MM.1S (cell line): ENCODE measurements at regions not wholly inside any gene's neighbourhood (a gene's known extent, or its start where the extent isn't known, plus 50 kb on each side); places are given as distances from the start of the nearest gene placed in this dataset.

Source experiments
- DNase-seq: peaks from one replicate; pipeline ENCODE4 v3.0.0-alpha.2; 2015
- H2AFZ ChIP-seq: fragments of 300-600 bp; sonication (generic); 2 replicates; pipeline ENCODE4 v1.6.0; 2016; ENCODE audit warnings: antibody characterized with exemption, low read length
- H3F3A ChIP-seq: fragments of 300-600 bp; sonication (generic); 2 replicates; pipeline ENCODE4 v1.6.1; 2016; ENCODE audit warnings: mild to moderate bottlenecking, antibody characterized with exemption, low read length, moderate library complexity, mixed read lengths; ENCODE audit not compliant: insufficient read depth
- H3K27ac ChIP-seq: fragments of 300-600 bp; sonication (generic); 2 replicates; pipeline ENCODE4 v1.5.1; 2016; ENCODE audit warnings: mild to moderate bottlenecking, low read length
- H3K27me3 ChIP-seq: fragments of 300-600 bp; sonication (generic); replicated peaks from 2 replicates; pipeline ENCODE4 v1.6.0; 2016; ENCODE audit warnings: low read length; ENCODE audit not compliant: insufficient read depth
- H3K36me3 ChIP-seq: fragments of 300-600 bp; sonication (generic); replicated peaks from 2 replicates; pipeline ENCODE4 v1.6.1; 2016; ENCODE audit warnings: mild to moderate bottlenecking, low read length, mixed read lengths; ENCODE audit not compliant: insufficient read depth
- H3K4me1 ChIP-seq: fragments of 300-600 bp; sonication (generic); 2 replicates; pipeline ENCODE4 v1.6.1; 2016; ENCODE audit warnings: low read length, mixed read lengths
- H3K4me2 ChIP-seq: fragments of 300-600 bp; sonication (generic); 2 replicates; pipeline ENCODE4 v1.6.0; 2016; ENCODE audit warnings: low read depth, low read length
- H3K4me3 ChIP-seq: fragments of 300-600 bp; sonication (generic); 2 replicates; pipeline ENCODE4 v1.5.1; 2016; ENCODE audit warnings: low read length, mixed read lengths
- H3K79me2 ChIP-seq: fragments of 300-600 bp; sonication (generic); 2 replicates; pipeline ENCODE4 v1.6.1; 2016; ENCODE audit warnings: mixed run types, low read length, mixed read lengths
- H3K9ac ChIP-seq: fragments of 300-600 bp; sonication (generic); 2 replicates; pipeline ENCODE4 v1.6.1; 2016; ENCODE audit warnings: low read length, mixed read lengths
- H3K9me2 ChIP-seq: fragments of 300-600 bp; sonication (generic); replicated peaks from 2 replicates; pipeline ENCODE4 v1.6.1; 2016; ENCODE audit warnings: mild to moderate bottlenecking, low read length, mixed read lengths; ENCODE audit not compliant: insufficient read depth
- H3K9me3 ChIP-seq: fragments of 300-600 bp; sonication (generic); replicated peaks from 2 replicates; pipeline ENCODE4 v1.6.1; 2016; ENCODE audit warnings: mild to moderate bottlenecking, low read length, mixed read lengths; ENCODE audit not compliant: insufficient read depth
- H4K20me1 ChIP-seq: fragments of 300-600 bp; sonication (generic); 2 replicates; pipeline ENCODE4 v1.6.1; 2016; ENCODE audit warnings: mild to moderate bottlenecking, low read length, moderate library complexity, mixed read lengths; ENCODE audit not compliant: insufficient read depth
- EZH2 ChIP-seq: fragments of 300-600 bp; sonication (generic); optimal IDR thresholded peaks from 2 replicates; pipeline ENCODE3; 2017; ENCODE audit warnings: low read depth, mild to moderate bottlenecking, antibody characterized with exemption, low read length, mixed read lengths
- EZH2phosphoT487 ChIP-seq: fragments of 300-600 bp; sonication (generic); IDR thresholded peaks from 2 replicates; pipeline ENCODE4 v1.6.1; 2018; ENCODE audit warnings: antibody characterized with exemption, low read length
- TF ChIP-seq, protein P1 (sequence below): fragments of 300-600 bp; sonication (generic); IDR thresholded peaks from 2 replicates; pipeline ENCODE4 v1.5.1; 2016; ENCODE audit warnings: antibody characterized with exemption, low read length, mixed read lengths

DNA sequence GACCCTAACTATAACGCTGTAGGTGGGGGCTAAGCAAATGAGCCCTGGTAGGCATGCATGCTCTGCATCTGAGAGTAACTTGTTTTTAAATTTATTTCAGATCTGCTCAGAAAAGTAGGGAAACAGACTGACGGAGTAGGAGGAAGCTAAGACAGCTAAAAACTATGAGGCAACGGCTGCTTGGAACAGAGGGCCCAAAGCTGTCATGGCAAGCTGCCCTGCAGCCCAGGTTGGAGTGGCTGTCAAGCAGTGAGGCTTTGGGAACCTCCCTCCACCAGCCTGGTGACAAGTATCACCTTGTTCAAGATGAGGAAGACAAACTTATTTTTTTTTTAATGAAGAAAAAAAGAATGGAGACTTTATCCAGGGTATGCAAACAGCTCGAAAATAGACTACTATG lies 439.8 kb downstream of the NLGN4X start:
- H3K79me2 ChIP-seq: no peaks in the 10 kb centered on the region
- H3K9ac ChIP-seq: no peak overlapping the region
- DNase-seq: no peak
- no peaks in the 10 kb centered on the region for H3K9me2 ChIP-seq
- H3K4me2 ChIP-seq: no peak overlapping the region
- H4K20me1 ChIP-seq: no peaks in the 10 kb centered on the region
- H3K9me3 ChIP-seq: no peaks in the 10 kb centered on the region
- H2AFZ ChIP-seq: no peak overlapping the region
- H3K4me1 ChIP-seq: no peaks in the 10 kb centered on the region
- H3F3A ChIP-seq: no peaks in the 10 kb centered on the region
- H3K27ac ChIP-seq: no peak overlapping the region
- TF ChIP-seq, protein P1, sequence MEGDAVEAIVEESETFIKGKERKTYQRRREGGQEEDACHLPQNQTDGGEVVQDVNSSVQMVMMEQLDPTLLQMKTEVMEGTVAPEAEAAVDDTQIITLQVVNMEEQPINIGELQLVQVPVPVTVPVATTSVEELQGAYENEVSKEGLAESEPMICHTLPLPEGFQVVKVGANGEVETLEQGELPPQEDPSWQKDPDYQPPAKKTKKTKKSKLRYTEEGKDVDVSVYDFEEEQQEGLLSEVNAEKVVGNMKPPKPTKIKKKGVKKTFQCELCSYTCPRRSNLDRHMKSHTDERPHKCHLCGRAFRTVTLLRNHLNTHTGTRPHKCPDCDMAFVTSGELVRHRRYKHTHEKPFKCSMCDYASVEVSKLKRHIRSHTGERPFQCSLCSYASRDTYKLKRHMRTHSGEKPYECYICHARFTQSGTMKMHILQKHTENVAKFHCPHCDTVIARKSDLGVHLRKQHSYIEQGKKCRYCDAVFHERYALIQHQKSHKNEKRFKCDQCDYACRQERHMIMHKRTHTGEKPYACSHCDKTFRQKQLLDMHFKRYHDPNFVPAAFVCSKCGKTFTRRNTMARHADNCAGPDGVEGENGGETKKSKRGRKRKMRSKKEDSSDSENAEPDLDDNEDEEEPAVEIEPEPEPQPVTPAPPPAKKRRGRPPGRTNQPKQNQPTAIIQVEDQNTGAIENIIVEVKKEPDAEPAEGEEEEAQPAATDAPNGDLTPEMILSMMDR: no peak
- TF ChIP-seq EZH2: no peak
- no peak for TF ChIP-seq EZH2phosphoT487
- no peak overlapping the region for H3K4me3 ChIP-seq
- no peaks in the 10 kb centered on the region for H3K27me3 ChIP-seq
- H3K36me3 ChIP-seq: no peaks in the 10 kb centered on the region

DNA sequence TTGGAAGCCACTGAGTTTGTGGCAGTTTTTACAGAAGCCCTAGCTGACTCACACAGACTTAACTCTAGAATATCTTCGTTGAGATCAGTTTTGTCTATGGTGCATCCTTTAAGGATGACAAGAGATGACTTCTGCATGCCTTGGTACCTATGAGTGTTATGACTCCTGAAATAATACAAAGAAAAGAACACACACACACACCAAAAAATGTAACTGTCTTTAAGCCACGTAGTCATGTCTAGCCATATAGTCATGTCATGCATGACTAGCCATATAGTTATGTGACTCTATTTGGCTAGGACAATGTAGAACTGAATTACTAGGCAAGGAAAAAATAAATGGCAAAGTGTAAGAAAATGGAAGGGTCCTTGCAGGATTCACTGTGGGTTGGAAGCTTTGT lies 447.8 kb downstream of the NLGN4X start:
- Histone ChIP-seq H2AFZ (no peak overlapping the region), H3K27ac (no peak overlapping the region), H3K36me3 (no peaks in the 10 kb centered on the region), H4K20me1 (no peaks in the 10 kb centered on the region), H3K4me3 (no peak overlapping the region), H3F3A (no peaks in the 10 kb centered on the region), H3K9me2 (no peaks in the 10 kb centered on the region), H3K4me1 (no peaks in the 10 kb centered on the region), H3K27me3 (no peaks in the 10 kb centered on the region), H3K79me2 (no peaks in the 10 kb centered on the region), H3K9ac (no peak overlapping the region), H3K9me3 (no peaks in the 10 kb centered on the region), H3K4me2 (no peak overlapping the region)
- TF ChIP-seq EZH2phosphoT487: no peak
- TF ChIP-seq EZH2: no peak
- TF ChIP-seq, protein P1: no peak
- DNase-seq: no peak

DNA sequence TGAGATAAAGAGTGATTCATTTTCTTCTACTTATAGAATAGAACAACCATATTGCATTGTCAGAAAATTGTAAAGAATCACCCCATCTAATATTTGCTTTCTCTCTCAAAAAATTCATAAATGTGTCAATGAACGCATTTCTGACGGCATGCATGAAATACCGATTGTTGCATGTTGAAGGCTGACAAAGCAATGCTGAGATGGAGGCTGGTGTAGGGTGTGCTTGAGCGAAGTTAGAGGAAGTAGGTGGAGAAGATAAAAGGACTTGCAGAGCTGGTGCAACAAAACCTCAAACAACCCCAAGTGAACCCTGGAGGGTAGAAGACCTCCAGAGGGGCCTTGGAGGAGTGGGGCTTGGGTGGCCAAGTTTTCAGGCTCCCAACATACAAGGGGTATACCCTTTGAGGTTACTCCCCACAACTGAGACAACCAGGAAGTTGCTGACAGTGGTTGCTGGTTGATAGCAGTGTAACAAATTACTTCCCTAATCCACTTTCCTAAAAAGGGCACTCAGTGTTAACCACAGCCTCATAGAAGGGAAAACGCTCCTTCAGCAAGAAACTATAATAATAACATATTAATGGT lies 452.7 kb downstream of the NLGN4X start:
- H3K4me2 ChIP-seq: no peak overlapping the region
- H3K9me2 ChIP-seq: no peaks in the 10 kb centered on the region
- no peak overlapping the region for H2AFZ ChIP-seq
- no peak overlapping the region for H3K4me3 ChIP-seq
- H3K4me1 ChIP-seq: no peaks in the 10 kb centered on the region
- H3K9ac ChIP-seq: no peak overlapping the region
- no peaks in the 10 kb centered on the region for H3K36me3 ChIP-seq
- TF ChIP-seq EZH2phosphoT487: no peak
- TF ChIP-seq, protein P1: no peak
- no peaks in the 10 kb centered on the region for H3K27me3 ChIP-seq
- H3K27ac ChIP-seq: no peak overlapping the region
- H3K9me3 ChIP-seq: no peaks in the 10 kb centered on the region
- no peak for DNase-seq
- no peaks in the 10 kb centered on the region for H4K20me1 ChIP-seq
- no peaks in the 10 kb centered on the region for H3K79me2 ChIP-seq
- H3F3A ChIP-seq: no peaks in the 10 kb centered on the region
